ENCODE measurements at regions not wholly inside any gene's neighbourhood (a gene's known extent, or its start where the extent isn't known, plus 50 kb on each side); places are given as distances from the start of the nearest gene placed in this dataset.
A peak's percentile ranks its signal among the peaks of the same experiment; 100 is the strongest.

GRCh38 chr2:8028436-8028835 lies 653.4 kb upstream of the ID2 start:
- DNase-seq: no peak

DNA sequence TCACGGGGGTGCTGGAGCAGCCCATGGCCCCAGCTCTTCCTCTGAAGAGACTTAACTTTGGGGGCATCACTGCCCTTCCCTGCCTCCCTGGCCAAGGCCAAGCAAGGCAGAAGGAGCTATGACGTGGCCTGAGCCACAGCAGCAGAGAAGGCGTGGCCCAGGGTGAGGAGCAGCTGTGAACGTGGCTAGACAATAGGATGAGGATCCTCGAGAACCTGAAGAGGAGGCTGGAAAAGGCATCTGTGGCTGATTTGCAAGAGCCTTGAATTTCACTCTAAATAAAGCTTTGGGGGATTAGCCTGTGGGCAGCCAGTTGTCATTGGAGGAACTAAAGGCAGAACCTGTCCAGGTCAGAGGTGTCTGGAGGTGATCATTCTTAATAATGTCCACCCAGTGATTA lies 652.9 kb upstream of the ID2 start:
- DNase-seq: no peak

DNA sequence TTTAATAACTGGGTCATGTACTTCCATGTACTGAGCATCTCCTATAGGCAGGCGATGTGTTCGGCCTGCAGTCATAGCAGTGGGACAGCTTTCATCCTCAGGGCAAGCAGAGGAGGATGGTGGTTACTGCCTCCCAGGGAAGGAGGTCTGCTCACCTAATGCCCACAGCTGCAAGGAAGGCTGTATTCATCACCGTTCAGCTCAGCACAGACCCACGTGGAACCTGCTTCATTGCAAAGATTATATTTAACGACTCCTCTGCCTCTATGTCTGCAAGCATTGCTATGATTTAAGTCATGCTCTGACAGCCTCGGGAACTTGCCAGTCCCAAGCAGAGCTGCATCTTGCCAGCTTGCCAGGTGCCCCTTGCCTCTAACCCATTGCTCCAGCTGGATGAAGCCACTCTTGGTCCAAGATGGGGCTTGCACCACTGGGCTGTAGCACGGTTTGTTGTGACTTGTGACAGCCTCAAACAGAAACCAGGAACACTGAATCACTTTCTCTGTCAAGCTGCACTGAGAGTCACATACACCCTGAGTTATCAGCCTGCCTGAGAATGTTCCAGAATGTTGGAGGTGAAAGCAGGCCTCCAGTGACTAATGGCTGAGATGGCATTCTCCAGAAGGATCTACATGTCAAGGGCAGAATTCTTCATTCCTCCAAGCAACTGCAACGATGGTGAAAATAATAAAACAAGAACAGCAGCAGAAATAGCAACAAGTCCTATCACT lies 651.1 kb upstream of the ID2 start:
- peak; percentile 6 for DNase-seq

GRCh38 chr2:8031370-8031769 lies 650.5 kb upstream of the ID2 start:
- DNase-seq: no peak

DNA sequence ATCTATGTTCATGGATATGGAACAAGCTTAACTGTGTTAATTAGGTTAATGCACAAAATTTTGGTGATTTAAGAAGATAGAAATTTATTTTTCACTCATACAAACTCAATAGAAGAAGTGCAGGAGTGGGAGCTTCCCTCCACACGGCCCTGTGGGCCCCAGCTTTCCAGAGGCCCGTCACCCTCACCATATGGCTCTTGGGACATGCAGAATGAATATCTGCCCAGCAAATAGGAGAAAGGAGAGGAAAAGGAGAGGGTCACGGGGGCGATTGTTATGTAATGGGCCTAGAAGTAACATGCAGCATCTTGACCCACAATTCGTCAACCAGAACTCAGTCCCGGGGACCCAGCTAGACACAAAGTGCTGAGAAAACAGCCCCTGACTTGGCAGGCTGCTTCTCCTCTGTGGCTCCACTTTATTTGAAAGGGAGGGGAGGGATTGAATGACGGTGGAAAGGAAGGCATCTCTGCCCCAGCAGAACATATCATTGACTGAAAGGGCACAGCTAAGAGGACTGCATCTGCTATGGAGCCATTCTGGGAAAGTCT lies 648.2 kb upstream of the ID2 start:
- DNase-seq: no peak

- DNase-seq: no peak
These were observed 645.5 kb upstream of the ID2 start for GRCh38 chr2:8036366-8036765.

- DNase-seq: peak; percentile 24
These were observed 642.1 kb upstream of the ID2 start for GRCh38 chr2:8039732-8040131.

DNA sequence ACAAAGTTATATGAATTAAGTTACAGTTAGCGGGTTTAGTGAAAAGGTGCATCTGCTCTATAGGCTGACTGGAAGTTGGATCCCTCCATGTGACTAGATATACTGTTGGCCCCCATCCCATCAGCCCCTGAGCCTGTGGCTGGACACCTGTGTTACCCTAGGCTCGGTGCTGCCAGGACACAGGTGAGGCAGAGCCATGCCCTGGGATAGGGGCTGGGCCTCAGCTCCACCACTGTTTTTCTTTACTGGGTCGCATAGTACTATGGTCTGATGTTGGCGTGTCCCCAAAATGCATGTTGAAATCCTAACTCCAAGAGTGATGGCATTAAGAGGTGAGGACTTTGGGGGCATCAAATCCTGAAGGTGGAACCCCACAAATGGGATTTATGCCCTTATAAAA lies 638.6 kb upstream of the ID2 start:
- DNase-seq: no peak

GRCh38 chr2:8044046-8044594 lies 637.7 kb upstream of the ID2 start:
- no peak for DNase-seq

GRCh38 chr2:8045081-8045614 lies 636.7 kb upstream of the ID2 start:
- DNase-seq: no peak

GRCh38 chr2:8046849-8047248 lies 635.0 kb upstream of the ID2 start:
- DNase-seq: no peak

DNA sequence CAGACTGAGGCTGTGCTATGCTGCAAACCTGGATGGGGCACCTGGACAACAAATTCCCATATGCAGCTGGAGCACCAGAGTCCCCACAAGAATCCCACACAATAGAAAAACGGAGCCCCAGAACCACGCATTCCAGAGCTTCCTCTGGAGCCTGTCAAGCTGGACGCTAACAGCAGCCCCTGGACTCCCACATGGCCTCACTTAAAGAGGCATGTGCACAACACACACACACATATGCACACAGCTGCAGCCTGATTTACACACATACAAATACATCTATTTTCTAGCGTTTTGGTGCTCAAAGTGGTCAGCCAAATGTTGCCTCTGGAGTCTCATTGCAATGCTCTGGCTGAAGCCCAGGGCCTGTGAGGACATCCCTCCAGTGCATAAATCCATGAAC lies 632.7 kb upstream of the ID2 start:
- DNase-seq: no peak

DNA sequence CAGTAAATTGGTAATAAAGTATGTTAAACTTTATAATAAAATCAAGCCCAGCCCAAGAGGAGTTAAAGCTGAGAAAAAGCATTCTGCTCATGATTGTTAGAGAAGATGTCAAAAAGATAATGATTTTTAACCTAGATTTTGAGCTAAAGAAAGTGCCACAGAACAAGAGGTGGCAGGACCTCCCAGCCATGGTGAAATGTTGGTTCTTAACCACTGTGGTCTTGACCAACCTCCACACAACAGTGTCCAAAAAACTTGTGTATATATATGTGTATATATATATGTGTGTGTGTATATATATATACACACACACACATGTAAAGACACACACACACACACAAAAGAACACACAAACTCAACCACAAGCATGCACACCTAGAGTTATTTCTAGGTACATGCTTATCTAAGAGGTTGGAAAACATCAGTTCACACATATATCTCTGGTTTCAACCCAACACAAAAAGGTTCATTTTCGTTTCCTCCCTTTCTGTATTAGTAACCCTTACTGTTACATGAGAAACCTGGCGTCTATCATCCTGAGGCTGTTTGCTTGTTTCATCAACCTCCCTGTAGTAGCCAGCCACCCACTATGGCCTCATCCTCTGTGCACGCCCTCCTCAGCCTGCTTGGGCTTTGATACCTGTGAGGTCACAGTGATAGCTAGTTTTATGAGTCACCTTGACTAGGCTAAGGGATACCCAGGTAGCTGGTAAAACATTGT lies 631.8 kb upstream of the ID2 start:
- DNase-seq: no peak

DNA sequence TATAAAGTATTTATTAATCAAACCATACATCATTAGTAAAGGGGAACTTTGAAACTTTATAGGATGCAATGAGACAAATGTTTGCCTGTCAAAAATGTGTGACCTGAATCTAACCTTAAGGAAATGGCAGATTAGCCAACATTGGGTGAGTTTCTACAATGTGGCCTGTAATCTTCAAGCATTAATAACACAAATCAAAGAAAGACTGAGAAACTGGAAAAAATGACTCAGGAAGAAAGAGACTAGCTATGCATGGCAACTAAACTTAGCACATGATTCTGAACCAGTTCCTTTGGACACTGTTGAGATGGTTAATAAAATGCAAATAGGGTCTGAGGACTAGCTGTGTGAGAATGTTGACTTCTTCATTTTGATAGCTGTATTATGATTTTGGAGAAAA lies 628.6 kb upstream of the ID2 start:
- DNase-seq: no peak

GRCh38 chr2:8054070-8054469 lies 627.8 kb upstream of the ID2 start:
- no peak for DNase-seq

DNA sequence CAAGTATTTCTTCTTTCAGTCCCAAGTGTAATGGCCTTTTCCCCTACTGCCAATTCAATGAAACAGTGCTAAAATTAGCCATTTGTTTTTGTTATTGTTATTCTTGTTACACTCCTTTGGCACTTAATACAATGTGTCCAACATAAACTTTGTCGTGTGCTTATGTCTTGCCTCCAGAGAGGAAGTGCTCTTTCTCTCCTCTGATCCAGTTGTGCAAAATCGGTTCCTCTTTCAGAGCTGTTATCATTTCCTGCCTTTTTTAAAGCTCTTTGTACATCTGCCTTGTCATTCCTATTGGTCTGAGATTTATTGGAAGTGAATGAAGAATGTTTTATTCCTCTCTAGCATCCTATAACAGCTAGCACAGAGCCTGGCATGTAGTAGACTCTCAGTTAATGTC lies 623.2 kb upstream of the ID2 start:
- DNase-seq: peak; percentile 30

DNA sequence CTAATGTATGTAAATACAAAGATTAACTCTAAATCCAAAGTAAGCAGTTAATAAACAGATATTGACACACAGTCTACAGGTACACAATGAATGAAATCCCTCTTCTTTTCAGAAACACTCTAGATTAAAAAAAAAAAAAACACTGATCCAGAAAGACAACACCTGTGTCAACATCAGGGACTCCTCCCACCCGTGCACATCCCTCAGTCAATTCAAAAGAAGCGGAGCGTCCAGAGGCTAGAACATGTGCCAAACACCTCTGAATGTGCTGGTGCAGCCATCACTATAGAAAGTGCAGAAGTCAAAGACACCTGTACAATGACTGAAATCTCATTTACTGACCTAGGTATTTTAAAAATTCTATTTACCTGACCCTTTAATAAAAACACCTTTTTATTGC lies 622.6 kb upstream of the ID2 start:
- DNase-seq: peak; percentile 41

GRCh38 chr2:8059794-8060193 lies 622.1 kb upstream of the ID2 start:
- no peak for DNase-seq

DNA sequence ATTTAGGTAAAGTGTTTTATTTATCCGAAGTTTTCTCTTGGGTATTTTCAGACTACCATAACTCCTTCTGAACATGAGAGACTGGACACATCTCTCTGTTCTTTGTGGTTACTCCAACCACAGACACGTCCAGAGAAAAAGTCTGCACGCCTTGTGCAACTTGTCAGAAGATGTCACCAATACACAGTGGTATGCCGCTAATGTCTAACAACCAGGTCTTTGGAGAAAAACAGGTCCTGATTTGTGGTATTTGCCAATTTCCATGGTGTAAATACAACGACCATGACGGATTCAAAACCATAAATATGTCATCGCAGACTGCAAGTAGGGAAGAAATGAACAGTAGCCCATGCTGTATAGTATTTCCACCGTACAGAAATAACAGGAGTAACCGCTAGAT lies 620.6 kb upstream of the ID2 start:
- DNase-seq: no peak

GRCh38 chr2:8064603-8065002 lies 617.3 kb upstream of the ID2 start:
- DNase-seq: no peak

DNA sequence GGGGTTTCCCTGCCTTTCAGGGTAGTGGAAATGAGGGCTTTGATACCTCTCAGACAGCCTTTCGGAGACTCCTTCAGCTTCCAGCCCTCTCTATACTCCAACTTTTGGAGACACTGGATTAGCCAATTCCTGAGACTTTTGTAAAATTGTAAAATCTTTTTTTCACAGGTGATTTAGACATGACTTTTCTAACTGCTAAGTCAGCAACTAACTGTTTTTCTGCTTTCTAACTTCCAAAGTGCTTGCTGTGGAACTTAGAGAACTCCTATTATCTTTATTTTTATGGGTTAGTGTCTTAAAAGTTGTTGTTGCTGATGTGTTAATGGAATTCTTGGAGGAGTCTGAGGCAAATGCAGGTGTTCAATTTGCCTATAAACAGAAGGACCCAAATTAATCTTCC lies 616.7 kb upstream of the ID2 start:
- no peak for DNase-seq

- no peak for DNase-seq
These were observed 614.0 kb upstream of the ID2 start for GRCh38 chr2:8067784-8068336.

DNA sequence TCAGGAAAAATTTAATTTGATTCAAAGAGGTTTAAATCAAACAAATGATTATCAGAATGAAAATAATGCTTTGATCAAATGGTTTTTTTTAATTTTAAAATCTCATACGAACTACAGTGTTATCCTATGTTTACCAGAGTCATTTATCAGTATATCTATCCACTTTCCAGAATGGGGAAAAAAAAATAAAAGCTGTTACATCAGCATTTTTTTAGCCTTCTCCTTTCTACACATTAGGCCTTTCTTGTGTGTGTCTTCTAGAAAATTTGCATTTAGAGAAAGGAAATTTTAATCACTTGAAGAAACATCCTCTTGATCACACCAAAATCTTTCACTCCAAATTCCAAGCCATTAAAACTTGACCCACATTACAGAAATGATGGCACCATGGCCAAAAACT lies 608.9 kb upstream of the ID2 start:
- DNase-seq: no peak

DNA sequence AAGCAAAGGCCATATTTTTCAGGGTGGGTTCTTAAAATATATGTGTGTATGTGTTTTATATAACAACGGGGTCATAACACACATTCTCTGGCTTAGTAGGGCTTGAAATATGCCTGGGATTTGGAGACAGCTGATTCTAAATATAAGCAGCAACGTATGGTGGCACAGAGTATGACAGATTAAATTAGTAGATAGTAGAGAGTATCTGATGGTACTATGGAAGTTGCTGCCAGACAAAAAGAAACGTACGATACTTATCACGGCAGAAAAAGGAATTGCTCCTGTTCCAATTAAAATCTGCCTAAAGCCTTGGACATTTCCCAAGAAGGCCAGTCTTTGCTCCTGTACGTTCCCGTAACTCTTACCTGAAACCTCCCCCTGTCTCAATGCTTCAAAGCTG lies 607.9 kb upstream of the ID2 start:
- no peak for DNase-seq
